CD8-positive, alpha-beta memory T cell (primary cell): ENCODE measurements at regions not wholly inside any gene's neighbourhood (a gene's known extent, or its start where the extent isn't known, plus 50 kb on each side); places are given as distances from the start of the nearest gene placed in this dataset.
A peak's percentile ranks its signal among the peaks of the same experiment; 100 is the strongest.

ENCODE experiments used
- CTCF ChIA-PET: fragments of 350-600 bp; sonication (Branson Sonifier 250); formaldehyde crosslinking; loops from one replicate; lab custom pipeline; 2021; ENCODE audit warnings: antibody characterized with exemption; lab: Charles Lee
- POLR2A ChIA-PET: fragments of 350-600 bp; sonication (Branson Sonifier 250); formaldehyde crosslinking; loops from one replicate; lab custom pipeline; 2021; ENCODE audit warnings: antibody characterized with exemption; lab: Charles Lee
- DNase-seq, 5 donors: peaks; one replicate each; pipeline versions ENCODE4 v3.0.0 to v3.0.0-alpha.2; 2020 to 2022; ENCODE audit warnings: mixed read lengths in 1 of 5
- H3K27ac ChIP-seq: one replicate; pipeline ENCODE4 v1.7.0; 2013; ENCODE audit warnings: low read depth, mild to moderate bottlenecking, low read length, moderate library complexity
- H3K27me3 ChIP-seq: 2 replicates; pipeline ENCODE4 v1.7.0; 2013; ENCODE audit warnings: low read length, mild to moderate bottlenecking; ENCODE audit not compliant: insufficient read depth, poor library complexity, severe bottlenecking
- H3K36me3 ChIP-seq: 2 replicates; pipeline ENCODE4 v1.7.0; 2013; ENCODE audit warnings: mild to moderate bottlenecking, low read length, moderate library complexity; ENCODE audit not compliant: insufficient read depth
- H3K4me1 ChIP-seq: 2 replicates; pipeline ENCODE4 v1.7.0; 2013; ENCODE audit warnings: mild to moderate bottlenecking, low read length, moderate library complexity; ENCODE audit not compliant: insufficient read depth
- H3K4me3 ChIP-seq: 2 replicates; pipeline ENCODE4 v1.7.0; 2013; ENCODE audit warnings: mild to moderate bottlenecking, low read length
- H3K9me3 ChIP-seq: 2 replicates; pipeline ENCODE4 v1.7.0; 2013; ENCODE audit warnings: mild to moderate bottlenecking, low read length
- H3K27ac Mint-ChIP-seq, 8 donors: one replicate each; pipeline ENCODE4 v1.8.0; 2020 to 2021; ENCODE audit warnings: mixed read lengths in 8 of 8, mild to moderate bottlenecking in 6 of 8, inconsistent platforms in 3 of 8, moderate library complexity in 3 of 8
- H3K27me3 Mint-ChIP-seq, 2 donors: one replicate each; pipeline ENCODE4 v1.8.0; 2020 to 2021; ENCODE audit warnings: mixed read lengths in 2 of 2, mild to moderate bottlenecking in 1 of 2, moderate library complexity in 1 of 2
- H3K36me3 Mint-ChIP-seq, 3 donors: one replicate each; pipeline ENCODE4 v1.8.0; 2020 to 2021; ENCODE audit warnings: mixed read lengths in 3 of 3, inconsistent platforms in 1 of 3, mild to moderate bottlenecking in 1 of 3
- H3K4me1 Mint-ChIP-seq, 3 donors: one replicate each; pipeline ENCODE4 v1.8.0; 2020 to 2021; ENCODE audit warnings: mixed read lengths in 3 of 3, inconsistent platforms in 1 of 3, mild to moderate bottlenecking in 1 of 3
- H3K4me3 Mint-ChIP-seq, 7 donors: one replicate each; pipeline ENCODE4 v1.8.0; 2020 to 2021; ENCODE audit warnings: mixed read lengths in 7 of 7, mild to moderate bottlenecking in 6 of 7, moderate library complexity in 4 of 7, inconsistent platforms in 2 of 7
- H3K9me3 Mint-ChIP-seq, 5 donors: one replicate each; pipeline ENCODE4 v1.8.0; 2020 to 2022; ENCODE audit warnings: mixed read lengths in 5 of 5, mild to moderate bottlenecking in 3 of 5, moderate library complexity in 2 of 5, inconsistent platforms in 1 of 5

GRCh38 chr12:58450868-58451482 is 469.3 kb downstream of the LRIG3 start:
- CTCF ChIA-PET, result no interaction called here
- Mint-ChIP-seq H3K4me3 (no peak overlapping the region), H3K9me3 (peaks cover 0 to 5% (median 1%) of the 10 kb centered on the region in 5 donors), H3K36me3 (no peaks in the 10 kb centered on the region), H3K4me1 (no peaks in the 10 kb centered on the region), H3K27ac (no peak overlapping the region), H3K27me3 (peaks cover under 1 to 4% of the 10 kb centered on the region in 2 donors)
- H3K9me3 ChIP-seq, result no peaks in the 10 kb centered on the region
- no peaks in the 10 kb centered on the region for H3K36me3 ChIP-seq
- no peaks in the 10 kb centered on the region for H3K27me3 ChIP-seq
- H3K27ac ChIP-seq, result no peak overlapping the region
- H3K4me1 ChIP-seq, result no peaks in the 10 kb centered on the region
- DNase-seq, result no peak
- H3K4me3 ChIP-seq, result no peak overlapping the region
- POLR2A ChIA-PET, result no interaction called here

- Histone ChIP-seq H3K27me3 (no peaks in the 10 kb centered on the region), H3K27ac (no peak overlapping the region), H3K4me3 (no peak overlapping the region), H3K9me3 (no peaks in the 10 kb centered on the region), H3K4me1 (no peaks in the 10 kb centered on the region), H3K36me3 (no peaks in the 10 kb centered on the region)
- no peak for DNase-seq
- Mint-ChIP-seq H3K27me3 (peaks cover 3 to 4% of the 10 kb centered on the region in 2 donors), H3K9me3 (peaks cover 0 to 5% (median 1%) of the 10 kb centered on the region in 5 donors), H3K4me1 (no peaks in the 10 kb centered on the region), H3K27ac (no peak overlapping the region), H3K36me3 (no peaks in the 10 kb centered on the region), H3K4me3 (no peak overlapping the region)
- CTCF ChIA-PET, result no interaction called here
- POLR2A ChIA-PET, result no interaction called here
These were observed 467.8 kb downstream of the LRIG3 start for GRCh38 chr12:58452546-58452945.

GRCh38 chr12:58453306-58453705 is 467.0 kb downstream of the LRIG3 start:
- no peak for DNase-seq
- peaks cover 0 to 5% (median 1%) of the 10 kb centered on the region in 5 donors for H3K9me3 Mint-ChIP-seq
- CTCF ChIA-PET, result no interaction called here
- no peak overlapping the region for H3K27ac ChIP-seq
- no peaks in the 10 kb centered on the region for H3K36me3 ChIP-seq
- no peaks in the 10 kb centered on the region for H3K4me1 Mint-ChIP-seq
- H3K4me3 Mint-ChIP-seq, result no peak overlapping the region
- no peaks in the 10 kb centered on the region for H3K27me3 ChIP-seq
- no peaks in the 10 kb centered on the region for H3K4me1 ChIP-seq
- POLR2A ChIA-PET, result no interaction called here
- peaks cover 3 to 4% of the 10 kb centered on the region in 2 donors for H3K27me3 Mint-ChIP-seq
- H3K9me3 ChIP-seq, result no peaks in the 10 kb centered on the region
- no peak overlapping the region for H3K4me3 ChIP-seq
- no peak overlapping the region for H3K27ac Mint-ChIP-seq
- no peaks in the 10 kb centered on the region for H3K36me3 Mint-ChIP-seq

GRCh38 chr12:58455136-58455535 is 465.2 kb downstream of the LRIG3 start:
- no peak overlapping the region for H3K4me3 Mint-ChIP-seq
- H3K36me3 Mint-ChIP-seq, result no peaks in the 10 kb centered on the region
- POLR2A ChIA-PET, result no interaction called here
- no peak overlapping the region for H3K27ac ChIP-seq
- peaks cover 3 to 4% of the 10 kb centered on the region in 2 donors for H3K27me3 Mint-ChIP-seq
- H3K27me3 ChIP-seq, result no peaks in the 10 kb centered on the region
- no peak for DNase-seq
- no peaks in the 10 kb centered on the region for H3K4me1 Mint-ChIP-seq
- H3K4me1 ChIP-seq, result no peaks in the 10 kb centered on the region
- H3K9me3 Mint-ChIP-seq, result peaks cover 0 to 5% (median 1%) of the 10 kb centered on the region in 5 donors
- no peak overlapping the region for H3K27ac Mint-ChIP-seq
- no peaks in the 10 kb centered on the region for H3K9me3 ChIP-seq
- CTCF ChIA-PET, result no interaction called here
- no peak overlapping the region for H3K4me3 ChIP-seq
- no peaks in the 10 kb centered on the region for H3K36me3 ChIP-seq

- no peaks in the 10 kb centered on the region for H3K27me3 ChIP-seq
- no peaks in the 10 kb centered on the region for H3K36me3 ChIP-seq
- ChIA-PET POLR2A (no interaction called here), CTCF (no interaction called here)
- Mint-ChIP-seq H3K4me1 (no peaks in the 10 kb centered on the region), H3K27me3 (peaks cover 3 to 4% of the 10 kb centered on the region in 2 donors), H3K36me3 (no peaks in the 10 kb centered on the region), H3K9me3 (peaks cover 0 to 5% (median 4%) of the 10 kb centered on the region in 5 donors), H3K4me3 (no peak overlapping the region), H3K27ac (no peak overlapping the region)
- no peaks in the 10 kb centered on the region for H3K9me3 ChIP-seq
- H3K27ac ChIP-seq, result no peak overlapping the region
- DNase-seq, result no peak
- H3K4me3 ChIP-seq, result no peak overlapping the region
- no peaks in the 10 kb centered on the region for H3K4me1 ChIP-seq
These were observed 462.2 kb downstream of the LRIG3 start for GRCh38 chr12:58458102-58458501.

GRCh38 chr12:58459191-58459590 is 461.1 kb downstream of the LRIG3 start:
- Mint-ChIP-seq H3K36me3 (no peaks in the 10 kb centered on the region), H3K27me3 (peaks cover 0 to 3% of the 10 kb centered on the region in 2 donors), H3K27ac (no peak overlapping the region), H3K4me1 (no peaks in the 10 kb centered on the region), H3K4me3 (peak overlapping the region in 1 of 7 donors; percentile 11), H3K9me3 (peaks cover 0 to 5% (median 4%) of the 10 kb centered on the region in 5 donors)
- Histone ChIP-seq H3K27ac (no peak overlapping the region), H3K4me3 (no peak overlapping the region), H3K4me1 (no peaks in the 10 kb centered on the region), H3K9me3 (no peaks in the 10 kb centered on the region), H3K27me3 (no peaks in the 10 kb centered on the region), H3K36me3 (no peaks in the 10 kb centered on the region)
- no peak for DNase-seq
- CTCF ChIA-PET, result no interaction called here
- POLR2A ChIA-PET, result no interaction called here

- Histone ChIP-seq H3K27ac (no peak overlapping the region), H3K36me3 (no peaks in the 10 kb centered on the region), H3K4me3 (no peak overlapping the region), H3K9me3 (no peaks in the 10 kb centered on the region), H3K27me3 (no peaks in the 10 kb centered on the region), H3K4me1 (no peaks in the 10 kb centered on the region)
- no peak overlapping the region for H3K4me3 Mint-ChIP-seq
- DNase-seq, result no peak
- ChIA-PET CTCF (no interaction called here), POLR2A (no interaction called here)
- no peaks in the 10 kb centered on the region for H3K36me3 Mint-ChIP-seq
- H3K27me3 Mint-ChIP-seq, result no peaks in the 10 kb centered on the region
- peaks cover 3 to 14% (median 7%) of the 10 kb centered on the region in 5 donors for H3K9me3 Mint-ChIP-seq
- H3K27ac Mint-ChIP-seq, result no peak overlapping the region
- no peaks in the 10 kb centered on the region for H3K4me1 Mint-ChIP-seq
These were observed 457.3 kb downstream of the LRIG3 start for GRCh38 chr12:58463051-58463450.

- CTCF ChIA-PET, result no interaction called here
- no peak overlapping the region for H3K4me3 Mint-ChIP-seq
These were observed 454.9 kb downstream of the LRIG3 start for GRCh38 chr12:58465418-58465817.

More at GRCh38 chr12:58465418-58465817, 454.9 kb downstream of the LRIG3 start:
- POLR2A ChIA-PET, result no interaction called here
- H3K36me3 Mint-ChIP-seq, result no peaks in the 10 kb centered on the region
- no peaks in the 10 kb centered on the region for H3K27me3 Mint-ChIP-seq
- H3K9me3 Mint-ChIP-seq, result peaks cover 0 to 17% (median 9%) of the 10 kb centered on the region in 5 donors
- H3K27ac Mint-ChIP-seq, result no peak overlapping the region
- no peaks in the 10 kb centered on the region for H3K4me1 Mint-ChIP-seq
- Histone ChIP-seq H3K9me3 (no peaks in the 10 kb centered on the region), H3K27me3 (no peaks in the 10 kb centered on the region), H3K4me3 (no peak overlapping the region), H3K27ac (no peak overlapping the region), H3K36me3 (no peaks in the 10 kb centered on the region), H3K4me1 (no peaks in the 10 kb centered on the region)
- DNase-seq, result no peak
